ENCODE measurements at regions not wholly inside any gene's neighbourhood (a gene's known extent, or its start where the extent isn't known, plus 50 kb on each side); places are given as distances from the start of the nearest gene placed in this dataset.

GRCh38 chr3:102143536-102143935 lies 291.3 kb upstream of the ZPLD1 start:
- Histone ChIP-seq H3K36me3 (no peaks in the 10 kb centered on the region), H3K4me3 (no peak overlapping the region), H3K27ac (no peak overlapping the region), H3K27me3 (replicated peaks in 1 of 7) (no peaks in the 10 kb centered on the region), H3K4me1 (no peaks in the 10 kb centered on the region), H3K9me3 (no peaks in the 10 kb centered on the region)
- intact Hi-C loops (cut with DNase I; ENCODE audit: low total_unique reads): no loop called here
- TF ChIP-seq POLR2AphosphoS5 (IDR thresholded peaks at IDR 0.05): no peak
- no peak for TF ChIP-seq CTCF (IDR thresholded peaks at IDR 0.05 in 8 of 11, conservative IDR thresholded peaks at IDR 0.05 in 3 of 11)
- no peak for TF ChIP-seq POLR2A (IDR thresholded peaks at IDR 0.05)
- 86 to 100% (median 96%) methylated on average over 1 of the region's 1 CpG for WGBS, 5 donors
- DNase-seq: no peak

- 85 to 97% (median 92%) methylated on average over 3 of the region's 3 CpGs for WGBS, 5 donors
- Histone ChIP-seq H3K4me1 (no peaks in the 10 kb centered on the region), H3K27me3 (replicated peaks in 1 of 7) (no peaks in the 10 kb centered on the region), H3K36me3 (no peaks in the 10 kb centered on the region), H3K4me3 (no peak overlapping the region), H3K27ac (no peak overlapping the region), H3K9me3 (no peaks in the 10 kb centered on the region)
- no peak for TF ChIP-seq CTCF (IDR thresholded peaks at IDR 0.05 in 8 of 11, conservative IDR thresholded peaks at IDR 0.05 in 3 of 11)
- TF ChIP-seq POLR2A (IDR thresholded peaks at IDR 0.05): no peak
- TF ChIP-seq POLR2AphosphoS5 (IDR thresholded peaks at IDR 0.05): no peak
- no peak for DNase-seq
- intact Hi-C loops (cut with DNase I; ENCODE audit: low total_unique reads): no loop called here
Observed at GRCh38 chr3:102144063-102144462, 290.8 kb upstream of the ZPLD1 start.

- Histone ChIP-seq H3K27ac (no peak overlapping the region), H3K4me1 (no peaks in the 10 kb centered on the region), H3K9me3 (peaks cover 0 to 27% (median 21%) of the 10 kb centered on the region in 8 donors), H3K27me3 (replicated peaks in 1 of 7) (no peaks in the 10 kb centered on the region), H3K4me3 (no peak overlapping the region), H3K36me3 (no peaks in the 10 kb centered on the region)
- no peak for DNase-seq
- TF ChIP-seq POLR2AphosphoS5 (IDR thresholded peaks at IDR 0.05) (no peak), POLR2A (IDR thresholded peaks at IDR 0.05) (no peak), CTCF (IDR thresholded peaks at IDR 0.05 in 8 of 11, conservative IDR thresholded peaks at IDR 0.05 in 3 of 11) (no peak)
- WGBS, 5 donors: 86 to 97% (median 90%) methylated on average over 3 of the region's 3 CpGs
- intact Hi-C loops (cut with DNase I; ENCODE audit: low total_unique reads): no loop called here
Observed at GRCh38 chr3:102148598-102149337, 286.0 kb upstream of the ZPLD1 start.

- Histone ChIP-seq H3K4me1 (no peaks in the 10 kb centered on the region), H3K36me3 (no peaks in the 10 kb centered on the region), H3K4me3 (no peak overlapping the region), H3K27ac (no peak overlapping the region), H3K9me3 (peaks cover 0 to 27% (median 21%) of the 10 kb centered on the region in 8 donors), H3K27me3 (replicated peaks in 1 of 7) (no peaks in the 10 kb centered on the region)
- no peak for TF ChIP-seq CTCF (IDR thresholded peaks at IDR 0.05 in 8 of 11, conservative IDR thresholded peaks at IDR 0.05 in 3 of 11)
- no peak for TF ChIP-seq POLR2A (IDR thresholded peaks at IDR 0.05)
- 67 to 100% (median 77%) methylated on average over 1 of the region's 1 CpG for WGBS, 5 donors
- peak; percentile 41 for DNase-seq
- intact Hi-C loops (cut with DNase I; ENCODE audit: low total_unique reads): no loop called here
Observed at GRCh38 chr3:102151935-102152334, 282.9 kb upstream of the ZPLD1 start.

Measured in spleen (tissue), 11 donors.